ACC112 (cell line): ENCODE measurements at regions not wholly inside any gene's neighbourhood (a gene's known extent, or its start where the extent isn't known, plus 50 kb on each side); places are given as distances from the start of the nearest gene placed in this dataset.
"Not testable (repeated sequence)": the region's sequence is repeated elsewhere in the genome, so short reads cannot be mapped to it uniquely, and the experiment has no call there.

Experiments
- H2AFZ ChIP-seq: fragments of 200-600 bp; sonication (generic); one replicate; pipeline ENCODE4 v1.6.0; 2017; ENCODE audit warnings: antibody characterized with exemption, low read length; ENCODE audit not compliant: unreplicated experiment
- H3K27ac ChIP-seq: fragments of 200-600 bp; sonication (generic); 2 replicates; pipeline ENCODE4 v1.5.1; 2014; ENCODE audit warnings: low read depth, mild to moderate bottlenecking, antibody characterized with exemption, low read length, moderate library complexity
- H3K27me3 ChIP-seq: fragments of 200-600 bp; sonication (generic); 2 replicates; pipeline ENCODE4 v1.6.1; 2014; ENCODE audit warnings: mild to moderate bottlenecking, antibody characterized with exemption, low read length, moderate library complexity, mixed read lengths; ENCODE audit not compliant: insufficient read depth
- H3K36me3 ChIP-seq: fragments of 200-600 bp; sonication (generic); 2 replicates; pipeline ENCODE4 v1.6.1; 2016; ENCODE audit warnings: mild to moderate bottlenecking, antibody characterized with exemption, low read length, moderate library complexity, mixed read lengths; ENCODE audit not compliant: insufficient read depth
- H3K4me1 ChIP-seq: fragments of 200-600 bp; sonication (generic); one replicate; pipeline ENCODE4 v1.6.1; 2016; ENCODE audit warnings: low read length, mixed read lengths; ENCODE audit not compliant: insufficient read depth, unreplicated experiment, control insufficient read depth
- H3K4me3 ChIP-seq: fragments of 200-600 bp; sonication (generic); 2 replicates; pipeline ENCODE4 v1.5.1; 2014; ENCODE audit warnings: mild to moderate bottlenecking, low read depth, low read length
- H3K79me2 ChIP-seq: fragments of 200-600 bp; sonication (generic); one replicate; pipeline ENCODE4 v1.6.0; 2016; ENCODE audit warnings: low read length; ENCODE audit not compliant: control insufficient read depth, unreplicated experiment, insufficient read depth

DNA sequence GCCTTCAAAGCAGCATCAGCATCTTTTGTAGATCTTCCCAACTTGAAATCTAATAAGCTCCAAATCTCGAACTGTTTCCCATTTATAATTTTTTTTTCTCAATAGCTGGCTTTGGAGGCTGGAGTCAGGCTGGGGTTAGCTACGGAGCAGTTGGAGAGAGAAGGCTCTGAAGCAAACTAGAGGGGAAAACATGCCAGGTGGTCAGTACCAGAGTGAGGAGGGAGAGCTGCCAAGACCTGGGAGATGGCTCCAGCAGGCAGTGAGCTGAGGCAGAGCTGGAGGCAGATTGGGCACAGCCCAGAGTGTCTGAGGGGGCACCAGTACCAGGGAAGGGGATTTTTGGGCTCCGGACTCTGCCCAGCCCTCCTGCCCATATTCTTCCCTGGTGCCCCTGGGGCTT is 311.2 kb downstream of the RPLP1 start:
- Histone ChIP-seq H3K79me2 (no peaks in the 10 kb centered on the region), H3K4me3 (no peak overlapping the region), H2AFZ (no peak overlapping the region), H3K27ac (no peak overlapping the region), H3K36me3 (no peaks in the 10 kb centered on the region), H3K27me3 (no peaks in the 10 kb centered on the region), H3K4me1 (peaks cover 26% of the 10 kb centered on the region)

DNA sequence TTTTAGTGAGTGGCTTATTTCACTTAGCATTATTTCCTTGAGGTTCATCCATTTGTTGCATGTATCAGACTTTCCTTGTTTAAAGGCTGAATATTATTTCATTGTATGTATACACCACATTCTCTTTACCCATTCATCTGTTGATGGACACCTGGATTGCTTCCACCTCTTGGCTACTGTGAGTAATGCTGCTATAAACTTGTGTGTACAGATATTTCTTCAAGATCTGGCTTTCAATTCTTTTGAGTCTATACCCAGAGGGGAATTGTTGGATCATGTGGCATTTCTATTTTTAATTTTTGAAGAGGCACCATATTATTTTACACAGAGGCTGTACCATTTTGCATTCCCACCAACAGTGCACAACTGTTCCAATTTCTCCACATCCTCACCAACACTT is 313.5 kb downstream of the RPLP1 start:
- no peak overlapping the region for H3K4me3 ChIP-seq
- no peaks in the 10 kb centered on the region for H3K27me3 ChIP-seq
- peaks cover 7% of the 10 kb centered on the region for H3K4me1 ChIP-seq
- no peaks in the 10 kb centered on the region for H3K36me3 ChIP-seq
- no peak overlapping the region for H3K27ac ChIP-seq
- H2AFZ ChIP-seq, result no peak overlapping the region
- H3K79me2 ChIP-seq, result no peaks in the 10 kb centered on the region

DNA sequence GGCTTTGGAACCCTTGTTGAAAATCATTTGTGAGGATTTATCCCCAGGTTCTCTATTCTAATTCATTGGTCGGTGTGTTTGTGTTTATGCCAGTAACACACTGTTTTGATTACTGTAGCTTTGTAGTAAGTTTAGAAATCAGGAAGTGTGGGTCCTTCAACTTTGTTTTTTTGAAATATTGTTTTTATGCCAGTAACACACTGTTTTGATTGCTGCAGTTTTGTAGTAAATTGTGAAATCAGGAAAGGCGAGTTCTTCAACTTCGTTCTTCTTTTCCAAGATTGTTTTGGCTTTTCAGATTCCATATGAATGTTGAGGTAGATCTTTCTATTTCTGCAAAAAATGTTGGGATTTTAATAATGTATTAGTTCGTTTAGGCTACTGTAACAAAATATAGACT is 314.6 kb downstream of the RPLP1 start:
- Histone ChIP-seq H3K36me3 (no peaks in the 10 kb centered on the region), H3K4me3 (no peak overlapping the region)

DNA sequence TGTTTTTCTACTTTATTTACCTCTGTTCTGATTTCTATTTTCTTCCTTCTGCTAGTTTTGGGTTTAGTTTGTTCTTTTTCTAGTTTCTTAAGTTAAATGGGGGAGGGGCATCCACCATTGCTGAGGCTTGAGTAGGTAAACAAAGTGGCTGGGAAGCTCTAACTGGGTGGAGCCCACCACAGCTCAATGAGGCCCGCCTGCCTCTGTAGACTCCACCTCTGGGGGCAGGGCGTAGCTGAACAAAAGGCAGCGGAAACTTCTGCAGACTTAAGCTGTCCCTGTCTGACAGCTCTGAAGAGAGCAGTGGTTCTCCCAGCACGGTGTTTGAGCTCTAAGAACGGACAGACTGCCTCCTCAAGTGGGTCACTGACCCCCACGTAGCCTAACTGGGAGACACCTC is 316.7 kb downstream of the RPLP1 start:
- not testable (repeated sequence) for H3K79me2 ChIP-seq

More for the DNA sequence above, 314.6 kb downstream of the RPLP1 start:
- Histone ChIP-seq H3K27ac (no peak overlapping the region), H3K4me1 (no peaks in the 10 kb centered on the region), H3K27me3 (no peaks in the 10 kb centered on the region), H3K79me2 (no peaks in the 10 kb centered on the region), H2AFZ (no peak overlapping the region)

DNA sequence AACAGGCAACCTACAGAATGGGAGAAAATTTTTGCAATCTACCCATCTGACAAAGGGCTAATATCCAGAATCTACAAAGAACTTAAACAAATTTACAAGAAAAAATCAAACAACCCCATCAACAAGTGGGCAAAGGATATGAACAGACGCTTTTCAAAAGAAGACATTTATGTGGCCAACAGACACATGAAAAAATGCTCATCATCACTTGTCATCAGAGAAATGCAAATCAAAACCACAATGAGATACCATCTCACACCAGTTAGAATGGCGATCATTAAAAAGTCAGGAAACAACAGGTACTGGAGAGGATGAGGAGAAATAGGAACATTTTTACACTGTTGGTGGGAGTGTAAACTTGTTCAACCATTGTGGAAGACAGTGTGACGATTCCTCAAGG is 321.6 kb downstream of the RPLP1 start:
- H2AFZ ChIP-seq, H3K4me1 ChIP-seq, H3K79me2 ChIP-seq, H3K36me3 ChIP-seq, H3K27ac ChIP-seq, H3K27me3 ChIP-seq, H3K4me3 ChIP-seq: not testable (repeated sequence)

More for the DNA sequence above, 316.7 kb downstream of the RPLP1 start:
- not testable (repeated sequence) for H3K36me3 ChIP-seq, H3K27me3 ChIP-seq, H2AFZ ChIP-seq, H3K4me1 ChIP-seq, H3K4me3 ChIP-seq, H3K27ac ChIP-seq

DNA sequence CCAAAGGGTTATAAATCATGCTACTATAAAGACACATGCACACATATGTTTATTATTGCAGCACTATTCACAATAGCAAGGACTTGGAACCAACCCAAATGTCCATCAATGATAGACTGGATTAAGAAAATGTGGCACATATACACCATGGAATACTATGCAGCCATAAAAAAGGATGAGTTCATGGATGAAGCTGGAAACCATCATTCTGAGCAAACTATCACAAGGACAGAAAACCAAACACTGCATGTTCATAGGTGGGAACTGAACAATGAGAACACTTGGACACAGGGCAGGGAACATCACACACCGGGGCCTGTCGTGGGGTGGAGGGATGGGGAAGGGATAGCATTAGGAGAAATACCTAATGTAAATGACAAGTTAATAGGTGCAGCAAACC is 322.1 kb downstream of the RPLP1 start:
- not testable (repeated sequence) for H2AFZ ChIP-seq, H3K27me3 ChIP-seq, H3K4me3 ChIP-seq, H3K79me2 ChIP-seq, H3K36me3 ChIP-seq, H3K27ac ChIP-seq, H3K4me1 ChIP-seq

DNA sequence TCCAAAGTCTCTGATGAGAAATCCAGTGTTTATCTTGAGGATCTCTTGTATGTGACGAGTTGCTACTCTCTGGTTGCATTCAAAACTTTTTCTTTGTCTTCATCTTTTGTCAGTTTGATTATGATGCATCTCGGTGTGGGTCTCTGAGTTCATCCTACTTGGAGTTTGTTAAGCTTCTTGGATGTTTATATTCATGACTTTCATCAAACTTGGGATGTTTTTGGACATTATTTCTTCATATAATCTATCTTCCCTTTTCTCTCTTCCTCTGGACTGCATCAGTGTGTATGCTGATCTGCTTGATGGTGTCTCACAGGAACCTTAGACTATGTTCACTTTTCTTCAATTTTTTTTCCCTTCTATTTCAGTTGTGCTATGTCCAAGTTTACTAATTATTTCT is 320.4 kb downstream of the TLE3 start:
- Histone ChIP-seq H3K4me3 (no peak overlapping the region), H3K79me2 (no peaks in the 10 kb centered on the region), H3K27ac (no peak overlapping the region), H2AFZ (no peak overlapping the region), H3K36me3 (no peaks in the 10 kb centered on the region), H3K27me3 (no peaks in the 10 kb centered on the region), H3K4me1 (peaks cover 12% of the 10 kb centered on the region)

DNA sequence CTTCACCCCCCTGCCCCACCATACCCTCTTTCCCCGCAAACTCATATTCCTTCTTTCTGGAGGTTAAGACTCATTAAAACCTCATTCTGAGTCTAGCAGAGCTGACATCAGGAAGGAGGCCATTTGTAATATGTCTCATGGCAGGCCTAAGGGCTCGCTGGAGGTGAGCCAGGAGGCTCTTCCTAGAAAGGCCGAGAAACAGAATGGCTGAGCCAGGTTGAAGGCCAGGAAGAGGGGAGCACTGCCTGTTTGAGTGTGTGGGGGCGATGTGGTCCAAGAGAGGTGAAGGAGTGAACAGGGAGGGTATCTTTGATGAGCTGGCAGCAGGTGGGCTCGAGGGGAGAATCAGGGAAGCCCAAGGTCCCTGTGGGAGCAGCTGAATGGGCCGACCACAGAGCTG is 317.3 kb downstream of the TLE3 start:
- Histone ChIP-seq H2AFZ (no peak overlapping the region), H3K27ac (no peak overlapping the region), H3K79me2 (no peaks in the 10 kb centered on the region), H3K36me3 (no peaks in the 10 kb centered on the region), H3K4me1 (peaks cover 21% of the 10 kb centered on the region), H3K27me3 (no peaks in the 10 kb centered on the region), H3K4me3 (no peak overlapping the region)

DNA sequence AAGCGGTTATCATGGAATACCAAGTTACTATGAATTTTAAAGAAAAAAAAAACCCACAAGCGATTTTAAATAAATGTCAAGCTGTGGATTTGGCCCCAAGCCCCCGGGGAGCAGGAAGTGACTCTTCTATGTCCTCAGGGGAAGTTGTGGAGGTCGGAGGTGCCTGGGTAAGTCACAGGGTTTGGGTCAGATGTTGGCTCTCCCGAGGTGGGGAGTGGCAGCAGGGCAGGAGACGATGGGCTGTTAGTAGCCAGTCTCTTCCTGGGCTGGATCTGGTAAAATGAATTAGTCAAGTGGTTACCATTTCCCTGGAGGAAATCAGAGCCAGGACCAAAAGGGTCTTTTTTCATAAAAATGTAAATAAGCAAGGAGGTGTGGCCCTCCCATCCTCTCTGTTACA is 316.7 kb downstream of the TLE3 start:
- Histone ChIP-seq H3K4me3 (no peak overlapping the region), H3K4me1 (peaks cover 23% of the 10 kb centered on the region), H3K27ac (no peak overlapping the region), H3K79me2 (no peaks in the 10 kb centered on the region), H3K36me3 (no peaks in the 10 kb centered on the region), H3K27me3 (no peaks in the 10 kb centered on the region), H2AFZ (peak overlapping the region; percentile 3)

DNA sequence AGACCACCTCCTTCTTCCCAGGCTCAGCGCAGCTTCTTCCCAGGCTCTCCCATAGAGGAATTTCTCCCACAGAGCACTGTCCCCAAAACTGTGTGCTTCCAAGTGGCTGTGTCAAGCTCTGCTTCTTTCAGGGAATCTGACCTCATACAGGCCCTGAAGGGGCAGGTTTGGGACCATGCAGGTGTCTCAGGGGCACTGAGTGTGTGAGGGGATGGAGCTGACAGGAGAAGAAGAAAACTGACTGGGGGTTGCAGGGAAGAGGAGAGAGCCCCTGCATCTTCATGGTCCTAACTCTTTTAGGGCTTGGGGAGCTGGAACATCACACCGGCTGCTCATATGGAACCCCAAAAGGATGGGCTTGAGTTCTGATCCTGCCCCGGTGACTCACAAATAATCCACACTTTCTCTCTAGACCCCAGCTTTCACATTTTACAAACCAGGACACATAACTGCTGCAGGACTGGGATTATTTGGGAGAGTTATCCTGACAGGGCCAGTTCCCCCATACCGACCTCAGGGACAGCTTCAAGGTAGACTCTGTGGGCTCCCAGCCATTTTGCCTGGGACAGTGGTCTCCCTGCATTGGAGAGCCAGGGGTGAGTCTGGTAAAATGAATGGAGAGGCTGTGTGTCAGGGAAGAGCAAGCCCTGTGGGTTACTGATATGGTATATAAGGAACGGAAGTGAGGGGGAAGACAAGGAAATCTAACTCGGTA is 316.1 kb downstream of the TLE3 start:
- H3K79me2 ChIP-seq, result no peaks in the 10 kb centered on the region
- no peak overlapping the region for H3K4me3 ChIP-seq
- no peaks in the 10 kb centered on the region for H3K27me3 ChIP-seq
- no peak overlapping the region for H2AFZ ChIP-seq
- no peaks in the 10 kb centered on the region for H3K36me3 ChIP-seq
- H3K4me1 ChIP-seq, result peaks cover 23% of the 10 kb centered on the region
- no peak overlapping the region for H3K27ac ChIP-seq

DNA sequence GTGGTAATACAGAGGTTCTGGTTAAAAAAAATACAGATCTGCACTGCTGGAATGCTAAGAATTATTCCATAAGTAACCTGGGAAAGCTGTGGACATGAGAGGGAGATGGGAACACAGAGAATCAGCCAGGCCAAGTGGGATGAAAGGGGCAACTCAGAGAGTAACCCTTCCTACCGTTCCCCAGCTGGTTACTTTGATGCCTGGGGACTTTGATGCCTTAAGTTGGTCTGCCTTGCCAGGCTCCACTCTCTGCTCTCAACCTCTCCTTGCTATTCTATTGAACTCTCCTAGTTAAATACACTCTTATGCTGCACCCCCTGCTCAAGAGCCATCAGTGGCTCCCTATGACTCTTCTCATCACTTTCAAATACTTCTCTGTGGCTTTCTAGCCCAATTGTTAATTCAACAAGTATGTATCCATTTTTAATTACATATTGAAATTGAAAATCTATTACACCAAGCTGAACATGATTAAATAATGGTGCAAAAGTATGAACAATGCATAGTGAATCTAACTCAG is 315.5 kb downstream of the TLE3 start:
- H2AFZ ChIP-seq, result no peak overlapping the region
- H3K27me3 ChIP-seq, result no peaks in the 10 kb centered on the region
- H3K27ac ChIP-seq, result no peak overlapping the region
- no peak overlapping the region for H3K4me3 ChIP-seq
- H3K36me3 ChIP-seq, result no peaks in the 10 kb centered on the region
- H3K4me1 ChIP-seq, result peaks cover 23% of the 10 kb centered on the region
- no peaks in the 10 kb centered on the region for H3K79me2 ChIP-seq
